Tibial artery (tissue), 4 donors: ENCODE measurements at regions not wholly inside any gene's neighbourhood (a gene's known extent, or its start where the extent isn't known, plus 50 kb on each side); places are given as distances from the start of the nearest gene placed in this dataset.

Experiments
- DNase-seq, 2 donors: peaks; one replicate each; pipeline ENCODE4 v3.0.0-alpha.2; 2019
- H3K27ac ChIP-seq, 2 donors: fragments of 200-600 bp; sonication (generic) in 1 of 2; 1 replicate in 1 of 2; 2 replicates in 1 of 2; pipeline ENCODE4 v1.5.1; 2018 to 2019; ENCODE audit warnings: mild to moderate bottlenecking in 1 of 2
- H3K27me3 ChIP-seq, 2 donors: fragments of 200-600 bp; sonication (generic) in 1 of 2; one replicate each; pipeline versions ENCODE4 v1.5.1 to v1.6.0; 2016 to 2019
- H3K36me3 ChIP-seq, 3 donors: fragments of 200-600 bp; sonication (generic) in 2 of 3; one replicate each; pipeline ENCODE4 v1.5.1; 2016 to 2019; ENCODE audit warnings: mild to moderate bottlenecking in 2 of 3
- H3K4me1 ChIP-seq, 4 donors: fragments of 200-600 bp; sonication (generic) in 2 of 4; 1 replicate in 3 of 4; 2 replicates in 1 of 4; pipeline ENCODE4 v1.5.1; 2016 to 2019
- H3K4me3 ChIP-seq, 2 donors: fragments of 200-600 bp; sonication (generic) in 1 of 2; 1 replicate in 1 of 2; 2 replicates in 1 of 2; pipeline ENCODE4 v1.5.1; 2018 to 2019; ENCODE audit warnings: mild to moderate bottlenecking in 2 of 2
- H3K9me3 ChIP-seq, 3 donors: fragments of 200-600 bp; sonication (generic) in 1 of 3; one replicate each; pipeline ENCODE4 v1.5.1; 2016 to 2019
- intact Hi-C: fragments of 100-400 bp; cut with DNase I; formaldehyde crosslinking; loops from one replicate; pipeline ENCODE4 v1.15.0; 2023; ENCODE audit warnings: low total_unique reads
- TF ChIP-seq, protein P1 (sequence below), 2 experiments: fragments of 200-600 bp in 1 of 2; fragments of 450-650 bp in 1 of 2; IDR thresholded peaks; one replicate each; pipeline ENCODE4 v1.5.1; 2017 to 2019; ENCODE audit warnings: antibody characterized with exemption in 2 of 2, mild to moderate bottlenecking in 1 of 2, moderate library complexity in 1 of 2

DNA sequence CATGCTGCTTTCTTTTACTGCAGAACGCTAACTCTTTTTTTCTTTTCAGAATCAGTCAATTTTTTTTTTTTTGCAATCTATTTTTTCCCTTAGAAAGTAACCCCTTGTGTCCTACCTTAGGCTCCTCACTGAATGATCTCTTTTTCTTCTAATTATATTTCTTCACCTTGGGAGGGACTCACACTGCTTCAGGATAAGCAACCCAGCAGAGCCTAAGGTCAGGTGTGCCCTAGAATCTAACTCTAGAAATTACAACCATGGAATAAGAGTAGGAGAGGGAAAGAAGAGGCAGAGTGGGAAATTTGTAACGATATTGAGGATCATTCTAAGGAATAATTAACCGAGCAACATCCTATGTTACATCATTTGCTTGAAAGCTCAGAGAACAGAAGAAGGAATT is 564.0 kb upstream of the MEF2C start:
- Histone ChIP-seq H3K9me3 (no peaks in the 10 kb centered on the region), H3K4me1 (no peaks in the 10 kb centered on the region), H3K27ac (no peak overlapping the region), H3K27me3 (no peaks in the 10 kb centered on the region), H3K4me3 (no peak overlapping the region), H3K36me3 (no peaks in the 10 kb centered on the region)
- intact Hi-C loops, result no loop called here
- DNase-seq, result no peak
- TF ChIP-seq, protein P1, sequence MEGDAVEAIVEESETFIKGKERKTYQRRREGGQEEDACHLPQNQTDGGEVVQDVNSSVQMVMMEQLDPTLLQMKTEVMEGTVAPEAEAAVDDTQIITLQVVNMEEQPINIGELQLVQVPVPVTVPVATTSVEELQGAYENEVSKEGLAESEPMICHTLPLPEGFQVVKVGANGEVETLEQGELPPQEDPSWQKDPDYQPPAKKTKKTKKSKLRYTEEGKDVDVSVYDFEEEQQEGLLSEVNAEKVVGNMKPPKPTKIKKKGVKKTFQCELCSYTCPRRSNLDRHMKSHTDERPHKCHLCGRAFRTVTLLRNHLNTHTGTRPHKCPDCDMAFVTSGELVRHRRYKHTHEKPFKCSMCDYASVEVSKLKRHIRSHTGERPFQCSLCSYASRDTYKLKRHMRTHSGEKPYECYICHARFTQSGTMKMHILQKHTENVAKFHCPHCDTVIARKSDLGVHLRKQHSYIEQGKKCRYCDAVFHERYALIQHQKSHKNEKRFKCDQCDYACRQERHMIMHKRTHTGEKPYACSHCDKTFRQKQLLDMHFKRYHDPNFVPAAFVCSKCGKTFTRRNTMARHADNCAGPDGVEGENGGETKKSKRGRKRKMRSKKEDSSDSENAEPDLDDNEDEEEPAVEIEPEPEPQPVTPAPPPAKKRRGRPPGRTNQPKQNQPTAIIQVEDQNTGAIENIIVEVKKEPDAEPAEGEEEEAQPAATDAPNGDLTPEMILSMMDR (IDR thresholded peaks at IDR 0.05), result no peak

DNA sequence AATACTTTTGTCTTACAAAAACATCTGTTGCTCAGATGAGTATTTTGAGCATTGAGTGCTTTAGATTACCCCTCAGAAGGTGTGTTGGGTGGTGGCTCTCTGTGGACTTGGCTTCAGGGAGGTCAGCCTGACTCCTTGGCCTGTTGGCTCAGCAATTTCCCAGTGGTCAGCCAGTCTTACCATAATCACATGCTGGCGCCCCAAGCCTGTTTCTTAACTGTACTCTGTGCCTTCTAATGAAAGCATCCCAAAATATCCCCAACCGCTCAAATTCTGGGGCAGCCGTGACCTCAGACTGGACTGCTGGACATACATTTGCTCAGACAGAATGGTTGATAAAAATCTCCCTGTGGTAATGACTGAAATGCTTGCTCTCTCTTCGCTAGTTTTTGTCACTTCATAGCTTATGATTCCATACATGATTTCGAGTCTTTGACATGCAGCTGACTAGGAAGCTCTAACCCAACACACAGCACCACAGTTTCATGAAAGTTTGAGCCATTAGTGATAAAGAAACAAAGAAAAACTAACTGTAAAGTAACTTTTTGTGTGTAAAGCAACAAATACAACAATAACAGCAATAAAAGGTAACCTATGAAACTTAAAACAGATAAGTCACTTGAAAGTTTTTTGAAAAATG is 562.2 kb upstream of the MEF2C start:
- no peaks in the 10 kb centered on the region for H3K4me1 ChIP-seq
- H3K9me3 ChIP-seq, result no peaks in the 10 kb centered on the region
- no peak overlapping the region for H3K4me3 ChIP-seq
- H3K27ac ChIP-seq, result no peak overlapping the region
- H3K27me3 ChIP-seq, result no peaks in the 10 kb centered on the region
- no peaks in the 10 kb centered on the region for H3K36me3 ChIP-seq
- no peak for DNase-seq
- intact Hi-C loops, result no loop called here
- TF ChIP-seq, protein P1 (IDR thresholded peaks at IDR 0.05), result no peak

DNA sequence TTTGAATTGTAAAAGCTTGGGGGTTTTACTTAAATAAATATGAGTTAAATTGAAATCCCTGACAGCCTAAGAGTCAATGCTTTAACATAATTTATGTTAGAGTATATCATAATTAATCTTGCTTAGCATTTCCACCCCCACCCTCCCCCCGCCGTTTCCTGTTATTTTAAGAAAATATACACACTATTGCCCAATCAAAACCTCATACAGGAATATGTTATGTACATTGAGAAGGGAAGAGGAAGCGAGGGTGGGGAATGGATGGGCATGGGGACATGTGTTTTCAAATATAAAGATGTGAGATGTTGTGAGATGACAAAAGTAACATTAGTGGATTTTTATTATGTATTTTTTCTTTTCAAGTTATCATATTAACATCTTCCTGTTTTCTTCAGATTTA is 561.1 kb upstream of the MEF2C start:
- no peak overlapping the region for H3K4me3 ChIP-seq

DNA sequence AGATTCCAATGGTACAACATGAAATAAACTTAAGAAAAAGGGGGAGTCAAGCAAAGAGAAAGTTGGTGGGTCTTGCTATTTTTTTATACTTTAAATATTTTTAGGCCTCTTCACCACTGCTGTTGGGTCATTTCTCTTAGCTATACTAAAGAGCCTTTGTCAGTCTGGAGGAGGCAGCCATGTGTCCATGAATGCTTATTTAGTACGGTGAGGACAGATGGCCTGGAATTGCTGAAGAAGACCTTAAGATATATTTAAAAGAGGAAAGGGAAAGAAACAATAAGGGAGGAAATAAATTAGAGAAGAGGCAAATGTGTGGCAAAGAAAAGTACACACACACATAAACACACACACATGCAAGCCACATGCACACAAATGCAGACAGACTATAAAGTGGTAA is 560.5 kb upstream of the MEF2C start:
- no peaks in the 10 kb centered on the region for H3K9me3 ChIP-seq
- H3K27me3 ChIP-seq, result no peaks in the 10 kb centered on the region
- no peaks in the 10 kb centered on the region for H3K4me1 ChIP-seq
- no peak overlapping the region for H3K4me3 ChIP-seq
- no peaks in the 10 kb centered on the region for H3K36me3 ChIP-seq
- DNase-seq, result no peak
- TF ChIP-seq, protein P1 (IDR thresholded peaks at IDR 0.05), result no peak
- no peak overlapping the region for H3K27ac ChIP-seq
- intact Hi-C loops, result no loop called here

More for the DNA sequence above, 561.1 kb upstream of the MEF2C start:
- Histone ChIP-seq H3K27me3 (no peaks in the 10 kb centered on the region), H3K27ac (no peak overlapping the region), H3K4me1 (no peaks in the 10 kb centered on the region), H3K9me3 (no peaks in the 10 kb centered on the region), H3K36me3 (no peaks in the 10 kb centered on the region)
- no peak for DNase-seq
- TF ChIP-seq, protein P1 (IDR thresholded peaks at IDR 0.05), result no peak
- intact Hi-C loops, result no loop called here

DNA sequence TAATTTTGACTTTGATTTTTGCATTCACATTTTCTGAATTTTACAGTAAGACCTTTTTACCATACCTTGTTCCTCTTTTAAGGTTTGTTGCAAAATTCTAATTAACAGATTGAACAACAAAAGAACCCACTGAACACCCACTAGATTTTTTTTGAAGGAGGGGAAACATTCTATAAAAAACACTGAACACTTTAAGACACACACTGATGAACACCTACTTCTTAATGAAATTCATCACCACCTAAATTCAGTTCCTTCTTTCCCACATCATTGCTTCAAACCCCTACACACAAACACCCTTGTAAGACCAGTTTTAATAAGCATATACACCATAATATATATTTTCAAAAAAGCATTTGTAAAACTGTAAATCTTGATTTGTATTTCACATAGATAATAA is 559.0 kb upstream of the MEF2C start:
- H3K27me3 ChIP-seq, result no peaks in the 10 kb centered on the region
- no peaks in the 10 kb centered on the region for H3K9me3 ChIP-seq
- no peak overlapping the region for H3K4me3 ChIP-seq
- DNase-seq, result no peak
- intact Hi-C loops, result no loop called here
- H3K4me1 ChIP-seq, result peaks cover 0 to 11% (median 0%) of the 10 kb centered on the region in 4 donors
- no peak overlapping the region for H3K27ac ChIP-seq
- TF ChIP-seq, protein P1 (IDR thresholded peaks at IDR 0.05), result no peak
- no peaks in the 10 kb centered on the region for H3K36me3 ChIP-seq

DNA sequence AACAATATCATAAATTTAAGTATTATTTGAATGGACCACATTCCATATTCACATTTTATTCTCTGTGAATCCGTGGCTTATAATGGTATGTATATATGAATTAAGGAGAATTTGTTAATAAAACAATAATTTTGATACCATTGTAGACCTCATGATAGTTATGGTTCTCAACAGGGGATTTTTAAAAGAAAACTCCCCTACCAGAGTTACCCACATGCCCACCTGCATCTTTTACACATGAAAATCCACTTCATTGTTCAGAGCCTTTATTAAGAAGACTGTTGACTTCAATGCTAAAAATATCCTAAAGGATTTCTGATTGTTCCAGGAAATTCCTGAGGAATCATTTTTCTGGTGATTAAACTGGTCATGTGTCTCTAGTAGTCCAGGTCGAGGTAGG is 557.7 kb upstream of the MEF2C start:
- intact Hi-C loops, result no loop called here
- Histone ChIP-seq H3K4me3 (no peak overlapping the region), H3K4me1 (peaks cover 0 to 11% (median 0%) of the 10 kb centered on the region in 4 donors), H3K36me3 (no peaks in the 10 kb centered on the region), H3K9me3 (no peaks in the 10 kb centered on the region), H3K27me3 (no peaks in the 10 kb centered on the region), H3K27ac (no peak overlapping the region)
- DNase-seq, result no peak
- TF ChIP-seq, protein P1 (IDR thresholded peaks at IDR 0.05), result no peak
